ENCODE measurements at regions not wholly inside any gene's neighbourhood (a gene's known extent, or its start where the extent isn't known, plus 50 kb on each side); places are given as distances from the start of the nearest gene placed in this dataset.
"Not testable (repeated sequence)": the region's sequence is repeated elsewhere in the genome, so short reads cannot be mapped to it uniquely, and the experiment has no call there.

- no peak for DNase-seq (ENCODE audit: low read depth)
- no peak overlapping the region for H3K4me3 ChIP-seq (ENCODE audit: low read depth, low read length)
- no peak for TF ChIP-seq CTCF (IDR thresholded peaks at IDR 0.05; ENCODE audit: insufficient read depth, low read depth, low read length, missing control alignments)
Observed at GRCh38 chr7:68250143-68250542, 1253.5 kb downstream of the TYW1 start.

- not testable (repeated sequence) for H3K4me3 ChIP-seq (ENCODE audit: low read depth, low read length); DNase-seq (ENCODE audit: low read depth)
Observed at GRCh38 chr7:68254815-68255214, 1258.2 kb downstream of the TYW1 start.

GRCh38 chr7:68256295-68256694 is 1259.7 kb downstream of the TYW1 start:
- H3K4me3 ChIP-seq (ENCODE audit: low read depth, low read length): no peak overlapping the region
- no peak for DNase-seq (ENCODE audit: low read depth)
- no peak for TF ChIP-seq CTCF (IDR thresholded peaks at IDR 0.05; ENCODE audit: insufficient read depth, low read depth, low read length, missing control alignments)

GRCh38 chr7:68258609-68259008 is 1262.0 kb downstream of the TYW1 start:
- TF ChIP-seq CTCF (IDR thresholded peaks at IDR 0.05; ENCODE audit: insufficient read depth, low read depth, low read length, missing control alignments): no peak
- no peak for DNase-seq (ENCODE audit: low read depth)
- no peak overlapping the region for H3K4me3 ChIP-seq (ENCODE audit: low read depth, low read length)

GRCh38 chr7:68265258-68265657 is 1268.6 kb downstream of the TYW1 start:
- TF ChIP-seq CTCF (IDR thresholded peaks at IDR 0.05; ENCODE audit: insufficient read depth, low read depth, low read length, missing control alignments): no peak
- DNase-seq (ENCODE audit: low read depth): no peak
- H3K4me3 ChIP-seq (ENCODE audit: low read depth, low read length): no peak overlapping the region

GRCh38 chr7:68266004-68266579 is 1269.5 kb downstream of the TYW1 start:
- no peak for DNase-seq (ENCODE audit: low read depth)
- H3K4me3 ChIP-seq (ENCODE audit: low read depth, low read length): no peak overlapping the region
- no peak for TF ChIP-seq CTCF (IDR thresholded peaks at IDR 0.05; ENCODE audit: insufficient read depth, low read depth, low read length, missing control alignments)

- no peak for TF ChIP-seq CTCF (IDR thresholded peaks at IDR 0.05; ENCODE audit: insufficient read depth, low read depth, low read length, missing control alignments)
- no peak overlapping the region for H3K4me3 ChIP-seq (ENCODE audit: low read depth, low read length)
- no peak for DNase-seq (ENCODE audit: low read depth)
Observed at GRCh38 chr7:68267486-68267885, 1270.9 kb downstream of the TYW1 start.

All from GM12865 (cell line).